HG03196 (cell line): ENCODE measurements at regions not wholly inside any gene's neighbourhood (a gene's known extent, or its start where the extent isn't known, plus 50 kb on each side); places are given as distances from the start of the nearest gene placed in this dataset.

Experiments
- ATAC-seq: cut with Tn5 transposase; IDR thresholded peaks from one replicate; pipeline ENCODE4 v1.9.1; 2021; ENCODE audit not compliant: unreplicated experiment

DNA sequence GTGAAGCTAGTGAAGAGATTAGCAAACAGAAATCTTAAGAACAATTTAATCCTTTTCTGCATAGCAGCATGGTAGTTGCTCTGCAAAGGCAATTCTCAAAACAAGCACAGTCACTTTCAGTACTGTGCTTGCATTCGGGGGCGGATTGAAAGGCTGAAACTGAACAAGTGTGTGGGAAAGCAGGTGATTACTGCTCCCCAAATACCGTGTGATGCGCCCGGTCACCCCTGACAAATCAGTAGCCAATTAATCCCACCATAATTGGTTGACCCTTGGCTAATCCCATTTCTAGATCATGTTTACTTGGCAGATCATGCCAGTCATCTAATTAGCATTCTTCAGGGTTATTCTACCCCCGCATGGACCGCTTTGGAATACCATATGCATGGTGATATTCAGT is 76.5 kb upstream of the ADRB1 start:
- no peak for ATAC-seq

DNA sequence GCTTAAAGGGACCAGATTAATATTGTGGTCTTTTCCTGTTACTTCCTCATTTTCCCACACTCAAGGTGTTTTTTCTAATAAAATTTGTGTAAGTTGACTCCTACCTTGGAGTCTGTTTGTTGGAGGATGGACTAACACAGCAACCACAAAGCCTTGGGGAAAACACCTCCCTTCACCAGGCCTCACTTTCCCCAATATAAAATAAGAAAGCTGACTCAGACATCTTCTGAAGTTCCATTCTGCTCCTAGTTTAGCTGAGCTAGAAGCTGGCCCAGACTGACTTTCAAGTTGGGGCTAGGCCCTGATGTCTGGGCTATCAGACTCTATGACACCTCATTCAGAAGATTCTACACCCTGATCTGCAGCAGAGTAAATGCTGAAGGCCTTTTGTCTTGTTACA is 73.0 kb upstream of the ADRB1 start:
- ATAC-seq, result no peak

- no peak for ATAC-seq
Measured at GRCh38 chr10:113971349-113971973, 72.2 kb upstream of the ADRB1 start.

- ATAC-seq, result no peak
Measured at GRCh38 chr10:113977174-113977573, 66.5 kb upstream of the ADRB1 start.

DNA sequence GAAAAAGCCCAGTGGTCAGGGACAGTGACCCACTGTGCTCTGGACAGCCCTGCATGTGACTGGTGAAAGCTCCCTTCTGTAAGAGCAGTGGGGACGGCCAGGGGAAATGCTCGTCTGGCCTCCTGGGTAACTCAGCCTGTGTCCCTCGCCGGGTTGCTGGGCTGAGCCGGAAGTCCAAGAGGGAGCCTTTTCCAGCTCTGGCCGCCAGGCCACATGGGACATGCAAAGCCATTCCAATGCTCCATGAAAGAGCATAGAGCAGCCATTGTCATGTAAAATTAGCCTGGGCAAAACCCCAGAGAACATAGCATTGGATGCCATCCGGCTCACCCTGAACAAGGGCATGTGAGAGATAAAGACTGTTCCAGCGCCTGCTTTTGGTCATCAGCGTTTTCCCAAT is 64.9 kb upstream of the ADRB1 start:
- no peak for ATAC-seq

- ATAC-seq, result no peak
Measured at GRCh38 chr10:113979409-113979808, 64.3 kb upstream of the ADRB1 start.

GRCh38 chr10:113980408-113981087 is 63.1 kb upstream of the ADRB1 start:
- no peak for ATAC-seq

- no peak for ATAC-seq
Measured at GRCh38 chr10:113982296-113982695, 61.4 kb upstream of the ADRB1 start.

- peak; percentile 87 for ATAC-seq
Measured at GRCh38 chr10:113982769-113983168, 60.9 kb upstream of the ADRB1 start.

DNA sequence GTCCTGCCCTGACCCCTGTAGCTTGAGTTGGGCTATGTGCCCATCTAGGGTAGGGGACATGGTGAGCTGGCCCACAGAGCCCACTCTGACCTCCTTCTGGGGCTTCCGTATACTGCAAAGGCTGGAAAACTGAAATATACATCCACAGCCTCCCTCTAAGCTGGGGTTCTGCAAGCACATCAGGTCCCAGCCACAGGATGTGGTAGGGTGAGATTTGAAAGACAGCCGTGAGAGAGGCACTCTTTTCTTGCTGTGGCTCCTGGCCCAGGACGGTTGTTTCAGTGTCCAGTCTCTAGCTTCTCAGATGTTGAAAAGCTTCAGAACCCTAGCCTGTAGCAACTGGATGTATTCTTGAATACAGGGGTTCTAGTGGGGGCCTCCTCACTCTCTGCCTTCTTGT is 60.1 kb upstream of the ADRB1 start:
- peak; percentile 51 for ATAC-seq

DNA sequence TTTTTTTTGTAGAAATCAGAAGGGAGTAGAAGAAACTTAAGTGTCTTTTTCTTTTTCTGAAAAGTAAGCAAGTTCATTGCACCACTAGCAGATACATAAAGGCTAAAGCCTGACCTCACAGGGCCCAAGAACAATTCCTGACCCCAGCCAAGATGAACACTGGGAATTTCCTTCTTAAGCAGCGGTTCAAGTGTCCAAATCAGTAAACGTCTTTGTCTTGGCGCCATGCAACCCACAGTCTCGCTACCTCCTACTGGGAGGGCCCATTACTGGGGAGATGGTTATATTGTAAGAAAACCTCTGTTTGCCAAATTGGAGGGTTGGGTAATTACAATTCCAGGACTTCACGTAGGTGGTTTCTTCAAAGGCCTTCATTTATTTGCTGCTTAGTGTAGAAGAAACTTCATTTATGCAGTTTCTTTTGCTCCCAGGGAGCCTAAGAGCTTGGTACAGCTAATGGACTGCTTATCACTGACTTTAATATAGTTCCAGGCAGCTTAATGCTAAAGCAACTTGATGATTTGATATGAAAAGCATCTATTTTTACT is 58.3 kb upstream of the ADRB1 start:
- no peak for ATAC-seq

DNA sequence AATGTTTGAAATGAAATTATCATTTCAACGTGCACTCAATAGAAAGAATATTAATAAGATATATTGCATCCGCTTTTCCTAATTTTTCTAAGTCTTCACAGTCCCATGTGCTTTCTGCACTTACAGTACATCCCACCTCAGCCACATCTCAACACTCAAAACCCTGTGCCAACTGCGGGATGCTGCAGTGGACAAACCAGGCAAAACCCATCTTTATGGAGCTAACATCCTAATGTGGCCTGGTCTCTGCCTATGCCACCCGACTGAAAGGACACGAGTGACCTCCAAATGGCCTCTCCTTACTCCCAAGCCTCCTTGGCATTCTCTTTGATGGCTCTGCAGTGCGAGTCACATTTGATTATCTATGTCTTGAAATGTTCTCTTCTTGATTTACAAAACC is 57.4 kb upstream of the ADRB1 start:
- ATAC-seq, result no peak

DNA sequence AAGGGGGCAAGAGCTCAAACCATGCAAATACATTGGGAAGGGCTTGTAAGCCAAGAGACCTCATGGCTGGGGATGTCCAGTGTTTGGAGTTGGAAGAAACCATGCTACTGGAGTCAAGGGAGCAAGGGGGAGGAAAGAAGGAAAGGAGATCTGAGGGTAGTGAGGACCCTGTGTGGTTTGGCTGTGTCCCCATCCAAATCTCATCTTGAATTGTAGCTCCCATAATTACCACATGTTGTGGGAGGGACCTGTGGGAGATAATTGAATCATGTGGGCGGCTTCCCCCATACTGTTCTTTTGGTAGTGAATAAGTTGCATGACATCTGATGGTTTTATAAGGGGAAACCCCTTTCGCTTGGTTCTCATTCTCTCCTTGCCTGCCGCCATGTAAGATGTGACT is 56.5 kb upstream of the ADRB1 start:
- no peak for ATAC-seq

- no peak for ATAC-seq
Measured at GRCh38 chr10:113987805-113988204, 55.9 kb upstream of the ADRB1 start.

GRCh38 chr10:113988535-113988934 is 55.1 kb upstream of the ADRB1 start:
- ATAC-seq, result no peak

GRCh38 chr10:113991091-113991860 is 52.4 kb upstream of the ADRB1 start:
- no peak for ATAC-seq

DNA sequence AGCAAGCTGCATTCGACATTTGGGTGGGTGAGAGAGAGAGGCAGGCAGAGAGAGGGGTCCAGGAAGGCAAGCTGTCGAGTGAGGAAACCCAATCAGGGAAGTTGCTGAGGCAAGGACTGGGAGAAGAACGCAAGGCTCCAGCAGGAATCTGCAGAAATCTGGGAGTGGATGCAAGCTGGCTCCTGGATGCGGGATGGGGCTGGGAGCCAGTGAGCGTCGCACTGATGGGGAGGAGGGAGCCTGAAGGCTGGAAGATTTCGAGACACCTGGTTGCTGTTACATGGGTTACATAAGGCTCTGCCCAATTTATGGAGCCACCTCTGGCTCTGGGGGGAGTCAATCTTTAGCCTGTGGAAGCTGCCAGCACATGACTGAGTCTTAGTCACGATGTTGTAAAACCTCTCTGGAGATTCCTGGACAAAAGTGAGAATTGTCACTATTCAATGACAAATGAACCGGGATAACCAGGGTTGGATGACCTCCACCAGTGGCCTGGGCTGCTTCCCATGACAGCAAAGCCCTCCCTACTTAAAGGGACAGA is 51.1 kb upstream of the ADRB1 start:
- no peak for ATAC-seq

- no peak for ATAC-seq
Measured at GRCh38 chr10:113993489-113993991, 50.1 kb upstream of the ADRB1 start.
